ENCODE measurements at regions not wholly inside any gene's neighbourhood (a gene's known extent, or its start where the extent isn't known, plus 50 kb on each side); places are given as distances from the start of the nearest gene placed in this dataset.

- DNase-seq (ENCODE audit: low read depth) (no peak), FAIRE-seq (no peak)
- H3K27me3 ChIP-seq (ENCODE audit: control insufficient read depth, insufficient read depth, low read length) = no peaks in the 10 kb centered on the region
- no peak for TF ChIP-seq CTCF (IDR thresholded peaks at IDR 0.05; ENCODE audit: insufficient read depth, low read length, severe bottlenecking)
- no peaks in the 10 kb centered on the region for H3K36me3 ChIP-seq (ENCODE audit: control insufficient read depth, insufficient read depth, low read length)
- no peak overlapping the region for H3K4me3 ChIP-seq (ENCODE audit: low read depth, low read length)
Observed at GRCh38 chr3:124372775-124373174, 357.5 kb upstream of the UMPS start.

GRCh38 chr3:124373524-124373923 lies 356.7 kb upstream of the UMPS start:
- Histone ChIP-seq H3K36me3 (ENCODE audit: control insufficient read depth, insufficient read depth, low read length) (no peaks in the 10 kb centered on the region), H3K4me3 (ENCODE audit: low read depth, low read length) (no peak overlapping the region), H3K27me3 (ENCODE audit: control insufficient read depth, insufficient read depth, low read length) (no peaks in the 10 kb centered on the region)
- no peak for FAIRE-seq
- no peak for TF ChIP-seq CTCF (IDR thresholded peaks at IDR 0.05; ENCODE audit: insufficient read depth, low read length, severe bottlenecking)
- DNase-seq (ENCODE audit: low read depth) = no peak

- no peak overlapping the region for H3K4me3 ChIP-seq (ENCODE audit: low read depth, low read length)
- DNase-seq (ENCODE audit: low read depth) (no peak), FAIRE-seq (no peak)
- no peak for TF ChIP-seq CTCF (IDR thresholded peaks at IDR 0.05; ENCODE audit: insufficient read depth, low read length, severe bottlenecking)
- no peaks in the 10 kb centered on the region for H3K27me3 ChIP-seq (ENCODE audit: control insufficient read depth, insufficient read depth, low read length)
- H3K36me3 ChIP-seq (ENCODE audit: control insufficient read depth, insufficient read depth, low read length) = no peaks in the 10 kb centered on the region
Observed at GRCh38 chr3:124374583-124374982, 355.7 kb upstream of the UMPS start.

- Histone ChIP-seq H3K27me3 (ENCODE audit: control insufficient read depth, insufficient read depth, low read length) (no peaks in the 10 kb centered on the region), H3K36me3 (ENCODE audit: control insufficient read depth, insufficient read depth, low read length) (no peaks in the 10 kb centered on the region)
- FAIRE-seq = peak; percentile 23
Observed at GRCh38 chr3:124381575-124382333, 348.5 kb upstream of the UMPS start.

GRCh38 chr3:124383051-124383450 lies 347.2 kb upstream of the UMPS start:
- no peak for TF ChIP-seq CTCF (IDR thresholded peaks at IDR 0.05; ENCODE audit: insufficient read depth, low read length, severe bottlenecking)
- DNase-seq (ENCODE audit: low read depth) (peak; percentile 92), FAIRE-seq (peak; percentile 62)
- Histone ChIP-seq H3K36me3 (ENCODE audit: control insufficient read depth, insufficient read depth, low read length) (no peaks in the 10 kb centered on the region), H3K4me3 (ENCODE audit: low read depth, low read length) (no peak overlapping the region), H3K27me3 (ENCODE audit: control insufficient read depth, insufficient read depth, low read length) (no peaks in the 10 kb centered on the region)

More at GRCh38 chr3:124381575-124382333, 348.5 kb upstream of the UMPS start:
- no peak for TF ChIP-seq CTCF (IDR thresholded peaks at IDR 0.05; ENCODE audit: insufficient read depth, low read length, severe bottlenecking)
- H3K4me3 ChIP-seq (ENCODE audit: low read depth, low read length) = no peak overlapping the region
- peak; percentile 95 for DNase-seq (ENCODE audit: low read depth)

Measured in bronchial epithelial cell (primary cell).